GM12878 (cell line): ENCODE measurements at regions not wholly inside any gene's neighbourhood (a gene's known extent, or its start where the extent isn't known, plus 50 kb on each side); places are given as distances from the start of the nearest gene placed in this dataset.

Experiments
- ATAC-seq: fragments of 200-7000 bp; cut with Tn5 transposase; 3 replicates; pipeline ENCODE4 v1.9.1; 2020; ENCODE audit warnings: mild to moderate bottlenecking, moderate library complexity
- BruUV-seq: library from RNA; stranded (reverse); fragments of 400-500 nt; replicated peaks from 2 replicates; lab custom pipeline; 2021; lab: Mats Ljungman, UMichigan
- CTCF ChIA-PET: fragments of 300-600 bp; sonication (Branson Sonifier 250); formaldehyde crosslinking; extraction: SDS; loops from one replicate; lab custom pipeline; 2021; ENCODE audit warnings: inconsistent platforms; lab: Yijun Ruan, JAX
- POLR2A ChIA-PET: fragments of 350-600 bp; formaldehyde crosslinking; extraction: SDS; loops from one replicate; lab custom pipeline; 2021; ENCODE audit warnings: inconsistent platforms; lab: Charles Lee
- RAD21 ChIA-PET: fragments of 300-600 bp; sonication (Branson Sonifier 250); formaldehyde crosslinking; loops from one replicate; lab custom pipeline; 2023; ENCODE audit warnings: antibody characterized with exemption; ENCODE audit not compliant: unreplicated experiment; lab: Charles Lee
- SMC1A ChIA-PET: fragments of 300-600 bp; sonication (Branson Sonifier 250); formaldehyde crosslinking; loops from one replicate; lab custom pipeline; 2023; ENCODE audit not compliant: unreplicated experiment, uncharacterized antibody; lab: Charles Lee
- DNase-seq: peaks from one replicate; pipeline ENCODE4 v3.0.0-alpha.2; 2011; ENCODE audit warnings: low read depth, low spot score
- FAIRE-seq: peaks from 3 replicates; lab custom pipeline; 2011; peaks lifted over from hg19 to GRCh38; lab: Jason Lieb, UNC
- H2AFZ ChIP-seq: 2 replicates; pipeline ENCODE4 v1.6.0; 2011; ENCODE audit warnings: low read depth, low read length, control low read depth; ENCODE audit not compliant: control insufficient read depth
- H3K27ac ChIP-seq: 2 replicates; pipeline ENCODE4 v1.5.1; 2011; ENCODE audit warnings: control low read depth; ENCODE audit not compliant: control insufficient read depth, insufficient read depth
- H3K27me3 ChIP-seq, 2 experiments: replicated peaks in 1 of 2; 2 replicates each; pipeline versions ENCODE4 v1.6.0 to v1.6.1; 2011; ENCODE audit warnings: low read length in 1 of 2; ENCODE audit not compliant: control insufficient read depth in 2 of 2, insufficient read depth in 2 of 2
- H3K36me3 ChIP-seq, 2 experiments: 2 replicates each; pipeline ENCODE4 v1.5.1; 2011; ENCODE audit warnings: low read length in 1 of 2; ENCODE audit not compliant: control insufficient read depth in 2 of 2, insufficient read depth in 2 of 2
- H3K4me1 ChIP-seq: 2 replicates; pipeline ENCODE4 v1.6.1; 2011; ENCODE audit warnings: mild to moderate bottlenecking, low read length, moderate library complexity, mixed read lengths; ENCODE audit not compliant: control insufficient read depth, insufficient read depth
- H3K4me2 ChIP-seq: 2 replicates; pipeline ENCODE4 v1.6.0; 2011; ENCODE audit warnings: control low read depth; ENCODE audit not compliant: control insufficient read depth, insufficient read depth
- H3K4me3 ChIP-seq: fragments of 200-600 bp; sonication (generic); 2 replicates; pipeline ENCODE4 v1.5.1; 2016
- H3K79me2 ChIP-seq: 2 replicates; pipeline ENCODE4 v1.6.0; 2011; ENCODE audit warnings: low read length; ENCODE audit not compliant: control insufficient read depth, insufficient read depth
- H3K9ac ChIP-seq: 2 replicates; pipeline ENCODE4 v1.8.0; 2011; ENCODE audit warnings: low read length, control low read depth, mixed read lengths; ENCODE audit not compliant: control insufficient read depth, insufficient read depth
- H3K9me3 ChIP-seq: replicated peaks from 3 replicates; pipeline ENCODE4 v1.5.1; 2011; ENCODE audit warnings: mild to moderate bottlenecking, low read length; ENCODE audit not compliant: control insufficient read depth, insufficient read depth
- H4K20me1 ChIP-seq: 2 replicates; pipeline ENCODE4 v1.6.0; 2011; ENCODE audit not compliant: control insufficient read depth, insufficient read depth
- ASH2L ChIP-seq: fragments of 300-600, 200-600 bp; sonication (generic); IDR thresholded peaks from 2 replicates; pipeline ENCODE4 v1.6.1; 2017; ENCODE audit warnings: low read depth, mild to moderate bottlenecking, borderline replicate concordance
- CEBPB ChIP-seq, 2 experiments: fragments of 150-350 bp in 1 of 2; IDR thresholded peaks; 2 replicates each; pipeline ENCODE4 v1.6.1; 2012 to 2014; ENCODE audit warnings: low read depth in 2 of 2, low read length in 2 of 2, borderline replicate concordance in 1 of 2, inconsistent platforms in 1 of 2
- CHD2 ChIP-seq: IDR thresholded peaks from 2 replicates; pipeline ENCODE4 v1.6.1; 2011; ENCODE audit warnings: low read depth, low read length, improper control_type of control experiment, borderline replicate concordance
- DPF2 ChIP-seq: fragments of 450-650 bp; IDR thresholded peaks from 2 replicates; pipeline ENCODE4 v1.6.1; 2017; ENCODE audit warnings: mild to moderate bottlenecking
- E2F4 ChIP-seq: IDR thresholded peaks from 2 replicates; pipeline ENCODE4 v1.6.1; 2012; ENCODE audit warnings: low read depth, low read length, improper control_type of control experiment
- EGR1 ChIP-seq, 2 experiments: IDR thresholded peaks; 1 replicate in 1 of 2; 2 replicates in 1 of 2; pipeline ENCODE4 v1.6.1; 2011 to 2012; ENCODE audit warnings: low read depth in 2 of 2, low read length in 2 of 2, borderline replicate concordance in 1 of 2, mild to moderate bottlenecking in 1 of 2, moderate library complexity in 1 of 2
- HDAC2 ChIP-seq: fragments of 200-600 bp; sonication (generic); IDR thresholded peaks from 2 replicates; pipeline ENCODE4 v1.6.1; 2017
- KDM1A ChIP-seq: fragments of 200-600 bp; sonication (generic); IDR thresholded peaks from 2 replicates; pipeline ENCODE4 v1.6.1; 2016; ENCODE audit warnings: borderline replicate concordance
- NFIC ChIP-seq: IDR thresholded peaks from 2 replicates; pipeline ENCODE4 v1.6.1; 2012; ENCODE audit warnings: low read depth, mild to moderate bottlenecking, inconsistent platforms, low read length, moderate library complexity
- NFXL1 ChIP-seq: fragments of 450-650 bp; IDR thresholded peaks from 2 replicates; pipeline ENCODE4 v1.6.1; 2017; ENCODE audit warnings: antibody characterized with exemption, mild to moderate bottlenecking, borderline replicate concordance
- NR2C1 ChIP-seq: fragments of 450-650 bp; IDR thresholded peaks from 2 replicates; pipeline ENCODE4 v1.6.1; 2017; ENCODE audit warnings: antibody characterized with exemption, mild to moderate bottlenecking, moderate library complexity
- POLR2A ChIP-seq: IDR thresholded peaks from 2 replicates; pipeline ENCODE4 v1.6.1; 2011; ENCODE audit warnings: low read depth, mild to moderate bottlenecking, low read length
- RAD51 ChIP-seq: fragments of 450-650 bp; IDR thresholded peaks from 2 replicates; pipeline ENCODE4 v1.6.1; 2016; ENCODE audit warnings: moderate library complexity, mild to moderate bottlenecking, inconsistent platforms
- RFX5 ChIP-seq: IDR thresholded peaks from 2 replicates; pipeline ENCODE4 v1.6.1; 2011; ENCODE audit warnings: low read depth, low read length, improper control_type of control experiment
- STAT1 ChIP-seq: fragments of 450-650 bp; conservative IDR thresholded peaks from 2 replicates; pipeline ENCODE4 v1.6.1; 2014; ENCODE audit warnings: antibody characterized with exemption, mild to moderate bottlenecking
- ZNF207 ChIP-seq: fragments of 450-650 bp; IDR thresholded peaks from 2 replicates; pipeline ENCODE4 v1.6.1; 2014; ENCODE audit warnings: antibody characterized with exemption, mild to moderate bottlenecking, borderline replicate concordance
- ZNF384 ChIP-seq: IDR thresholded peaks from 2 replicates; pipeline ENCODE4 v1.6.1; 2012; ENCODE audit warnings: low read depth, mild to moderate bottlenecking, low read length, improper control_type of control experiment, borderline replicate concordance
- ZZZ3 ChIP-seq: IDR thresholded peaks from 2 replicates; pipeline ENCODE4 v1.6.1; 2011; ENCODE audit warnings: low read depth; ENCODE audit not compliant: control insufficient read depth, insufficient read length
- WGBS: methylation state at CpG from one replicate; pipeline ENCODE4 v1.1.6; 2016; ENCODE audit warnings: low lambda C conversion rate; ENCODE audit not compliant: insufficient replicate concordance, insufficient coverage; ENCODE audit errors: missing lambda C conversion rate; 5-methylcytosine and 5-hydroxymethylcytosine counted together
- in situ Hi-C: fragments of 300-500 bp; cut with MboI; formaldehyde crosslinking; loops from 9 replicates; pipeline ENCODE4 v1.14.3; 2018; ENCODE audit warnings: mixed read lengths
- intact Hi-C: fragments of 100-400 bp; cut with micrococcal nuclease; formaldehyde crosslinking; loops from one replicate; pipeline ENCODE4 v1.14.2; 2022; ENCODE audit not compliant: unreplicated experiment

GRCh38 chrX:76918033-76918432 is 490.5 kb downstream of the MAGEE1 start:
- TF ChIP-seq STAT1 (no peak), CHD2 (no peak), POLR2A (no peak), ZZZ3 (no peak), ASH2L (no peak), E2F4 (no peak), HDAC2 (no peak), ZNF207 (no peak), CEBPB (IDR thresholded peaks at IDR 0.05; ENCODE audit: borderline replicate concordance in 1 of 2, low read depth in 2 of 2, low read length in 2 of 2) (no peak), NR2C1 (no peak), KDM1A (no peak), EGR1 (IDR thresholded peaks at IDR 0.05; ENCODE audit: borderline replicate concordance in 1 of 2, low read depth in 2 of 2, low read length in 2 of 2) (no peak), ZNF384 (no peak), RFX5 (no peak), RAD51 (no peak), NFXL1 (no peak), DPF2 (no peak), NFIC (no peak)
- TF ChIP-seq, all 136 proteins: peak for 0
- H3K27ac ChIP-seq, result no peak overlapping the region
- no peak overlapping the region for H3K9ac ChIP-seq
- H2AFZ ChIP-seq, result no peak overlapping the region
- ChIA-PET CTCF (no interaction called here), SMC1A (no interaction called here), POLR2A (no interaction called here), RAD21 (no interaction called here)
- no peak overlapping the region for H3K4me2 ChIP-seq
- WGBS, result 18% methylated on average over 1 of the region's 1 CpG
- DNase-seq (no peak), ATAC-seq (no peak), FAIRE-seq (no peak)
- intact Hi-C loops, result no loop called here
- no TSS peak for BruUV-seq
- no peaks in the 10 kb centered on the region for H3K9me3 ChIP-seq
- no peaks in the 10 kb centered on the region for H4K20me1 ChIP-seq
- H3K4me3 ChIP-seq, result no peak overlapping the region
- no peaks in the 10 kb centered on the region for H3K36me3 ChIP-seq
- in situ Hi-C loops, result no loop called here
- no peaks in the 10 kb centered on the region for H3K4me1 ChIP-seq
- H3K79me2 ChIP-seq, result no peaks in the 10 kb centered on the region
- no peaks in the 10 kb centered on the region for H3K27me3 ChIP-seq
